ENCODE measurements at regions not wholly inside any gene's neighbourhood (a gene's known extent, or its start where the extent isn't known, plus 50 kb on each side); places are given as distances from the start of the nearest gene placed in this dataset.

DNA sequence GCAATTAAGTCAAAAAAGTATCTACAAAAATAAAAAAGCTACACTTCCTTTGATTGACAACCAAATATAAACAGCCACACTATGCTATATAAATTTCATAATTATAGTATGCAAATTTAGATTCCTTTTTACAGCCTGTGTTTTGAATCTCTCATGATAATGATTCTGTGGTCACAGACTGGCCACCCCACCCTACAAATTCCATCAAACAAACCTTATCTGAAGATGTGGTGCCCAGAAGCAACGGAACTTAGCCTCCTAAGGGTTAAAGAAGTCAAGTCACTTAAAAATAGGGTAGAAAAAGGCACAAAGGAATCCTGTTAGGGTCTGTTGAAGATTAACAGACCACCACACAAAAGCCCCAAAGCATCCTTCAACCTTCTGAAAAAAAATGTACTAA lies 351.8 kb downstream of the INHBA start:
- FAIRE-seq: no peak
- ATAC-seq: no peak
- in situ Hi-C loops (cut with MboI) (no loop called here), intact Hi-C loops (cut with micrococcal nuclease; ENCODE audit: unreplicated experiment) (no loop called here)
- Histone ChIP-seq H2AFZ (ENCODE audit: control insufficient read depth, low read depth, low read length) (no peak overlapping the region), H3K4me3 (no peak overlapping the region), H4K20me1 (ENCODE audit: control insufficient read depth, insufficient read depth) (no peaks in the 10 kb centered on the region), H3K36me3 (ENCODE audit: control insufficient read depth in 2 of 2, insufficient read depth in 2 of 2, low read length in 1 of 2) (no peaks in the 10 kb centered on the region), H3K4me1 (ENCODE audit: control insufficient read depth, insufficient read depth, low read length) (no peaks in the 10 kb centered on the region), H3K27ac (ENCODE audit: control insufficient read depth, insufficient read depth) (no peak overlapping the region), H3K9me3 (replicated peaks; ENCODE audit: control insufficient read depth, insufficient read depth, low read length) (no peaks in the 10 kb centered on the region), H3K4me2 (ENCODE audit: control insufficient read depth, insufficient read depth) (no peak overlapping the region), H3K9ac (ENCODE audit: control insufficient read depth, insufficient read depth, low read length) (no peak overlapping the region), H3K79me2 (ENCODE audit: control insufficient read depth, insufficient read depth, low read length) (no peaks in the 10 kb centered on the region), H3K27me3 (replicated peaks in 1 of 2; ENCODE audit: control insufficient read depth in 2 of 2, insufficient read depth in 2 of 2, low read length in 1 of 2) (no peaks in the 10 kb centered on the region)
- POLR2A ChIA-PET: no interaction called here
- BruUV-seq (replicated peaks): no TSS peak
- TF ChIP-seq RAD51 (IDR thresholded peaks at IDR 0.05): no peak
- no peak for TF ChIP-seq MYB (IDR thresholded peaks at IDR 0.05; ENCODE audit: borderline replicate concordance, low read depth, low read length)
- no peak for TF ChIP-seq BMI1 (IDR thresholded peaks at IDR 0.05; ENCODE audit: borderline replicate concordance)
- TF ChIP-seq FOS (IDR thresholded peaks at IDR 0.05; ENCODE audit: borderline replicate concordance, extremely low read depth, insufficient read length): no peak
- TF ChIP-seq SIN3A (IDR thresholded peaks at IDR 0.05; ENCODE audit: low read depth, low read length): no peak
- no peak for TF ChIP-seq LARP7 (IDR thresholded peaks at IDR 0.05)
- TF ChIP-seq POU2F2 (IDR thresholded peaks at IDR 0.05; ENCODE audit: borderline replicate concordance, low read depth, low read length): no peak
- TF ChIP-seq, protein P1, sequence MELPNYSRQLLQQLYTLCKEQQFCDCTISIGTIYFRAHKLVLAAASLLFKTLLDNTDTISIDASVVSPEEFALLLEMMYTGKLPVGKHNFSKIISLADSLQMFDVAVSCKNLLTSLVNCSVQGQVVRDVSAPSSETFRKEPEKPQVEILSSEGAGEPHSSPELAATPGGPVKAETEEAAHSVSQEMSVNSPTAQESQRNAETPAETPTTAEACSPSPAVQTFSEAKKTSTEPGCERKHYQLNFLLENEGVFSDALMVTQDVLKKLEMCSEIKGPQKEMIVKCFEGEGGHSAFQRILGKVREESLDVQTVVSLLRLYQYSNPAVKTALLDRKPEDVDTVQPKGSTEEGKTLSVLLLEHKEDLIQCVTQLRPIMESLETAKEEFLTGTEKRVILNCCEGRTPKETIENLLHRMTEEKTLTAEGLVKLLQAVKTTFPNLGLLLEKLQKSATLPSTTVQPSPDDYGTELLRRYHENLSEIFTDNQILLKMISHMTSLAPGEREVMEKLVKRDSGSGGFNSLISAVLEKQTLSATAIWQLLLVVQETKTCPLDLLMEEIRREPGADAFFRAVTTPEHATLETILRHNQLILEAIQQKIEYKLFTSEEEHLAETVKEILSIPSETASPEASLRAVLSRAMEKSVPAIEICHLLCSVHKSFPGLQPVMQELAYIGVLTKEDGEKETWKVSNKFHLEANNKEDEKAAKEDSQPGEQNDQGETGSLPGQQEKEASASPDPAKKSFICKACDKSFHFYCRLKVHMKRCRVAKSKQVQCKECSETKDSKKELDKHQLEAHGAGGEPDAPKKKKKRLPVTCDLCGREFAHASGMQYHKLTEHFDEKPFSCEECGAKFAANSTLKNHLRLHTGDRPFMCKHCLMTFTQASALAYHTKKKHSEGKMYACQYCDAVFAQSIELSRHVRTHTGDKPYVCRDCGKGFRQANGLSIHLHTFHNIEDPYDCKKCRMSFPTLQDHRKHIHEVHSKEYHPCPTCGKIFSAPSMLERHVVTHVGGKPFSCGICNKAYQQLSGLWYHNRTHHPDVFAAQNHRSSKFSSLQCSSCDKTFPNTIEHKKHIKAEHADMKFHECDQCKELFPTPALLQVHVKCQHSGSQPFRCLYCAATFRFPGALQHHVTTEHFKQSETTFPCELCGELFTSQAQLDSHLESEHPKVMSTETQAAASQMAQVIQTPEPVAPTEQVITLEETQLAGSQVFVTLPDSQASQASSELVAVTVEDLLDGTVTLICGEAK (IDR thresholded peaks at IDR 0.05; ENCODE audit: borderline replicate concordance): no peak
- no peak for TF ChIP-seq GABPA (IDR thresholded peaks at IDR 0.05; ENCODE audit: low read depth)
- no peak for TF ChIP-seq BHLHE40 (IDR thresholded peaks at IDR 0.05; ENCODE audit: borderline replicate concordance in 1 of 2, low read depth in 2 of 2, low read length in 1 of 2)
- no peak for TF ChIP-seq EED (IDR thresholded peaks at IDR 0.05; ENCODE audit: low read depth)
- no peak for TF ChIP-seq PML (IDR thresholded peaks at IDR 0.05; ENCODE audit: low read length)
- no peak for TF ChIP-seq MEF2B (IDR thresholded peaks at IDR 0.05; ENCODE audit: partially characterized antibody, poor library complexity, severe bottlenecking)
- no peak for TF ChIP-seq POLR2AphosphoS5 (IDR thresholded peaks at IDR 0.05; ENCODE audit: low read length)
- no peak for TF ChIP-seq STAT1 (conservative IDR thresholded peaks at IDR 0.05)
- no peak for TF ChIP-seq NFYB (IDR thresholded peaks at IDR 0.05; ENCODE audit: insufficient read depth, low read depth, low read length)
- TF ChIP-seq IRF3 (IDR thresholded peaks at IDR 0.05): no peak
- no peak for TF ChIP-seq CBX5 (IDR thresholded peaks at IDR 0.05; ENCODE audit: low read depth)
- no peak for TF ChIP-seq RAD21 (IDR thresholded peaks at IDR 0.05; ENCODE audit: insufficient read depth, low read depth, low read length)
- DNase-seq (ENCODE audit: low read depth, low spot score): no peak
- SMC1A ChIA-PET (ENCODE audit: uncharacterized antibody, unreplicated experiment): interaction anchor here (0.6 kb wide), 1 partner anchor 133 kb away, joined by 3 read pairs; no protein-coding TSS in a partner anchor
- CTCF ChIA-PET: no interaction called here
- RAD21 ChIA-PET (ENCODE audit: unreplicated experiment): no interaction called here
- WGBS (ENCODE audit: insufficient coverage, insufficient replicate concordance, low lambda C conversion rate, missing lambda C conversion rate): 0% methylated on average over 1 of the region's 1 CpG

Measured in GM12878 (cell line).